ENCODE measurements at regions not wholly inside any gene's neighbourhood (a gene's known extent, or its start where the extent isn't known, plus 50 kb on each side); places are given as distances from the start of the nearest gene placed in this dataset.
"Not testable (repeated sequence)": the region's sequence is repeated elsewhere in the genome, so short reads cannot be mapped to it uniquely, and the experiment has no call there.

- Histone ChIP-seq H3K27me3 (ENCODE audit: insufficient read depth, low read length, poor library complexity, severe bottlenecking) (no peaks in the 10 kb centered on the region), H3K36me3 (ENCODE audit: insufficient read depth, low read length) (no peaks in the 10 kb centered on the region), H3K9ac (ENCODE audit: low read depth, low read length, poor library complexity, severe bottlenecking) (no peak overlapping the region), H3K79me2 (ENCODE audit: insufficient read depth, low read length) (no peaks in the 10 kb centered on the region), H3F3A (ENCODE audit: low read depth) (no peaks in the 10 kb centered on the region), H2AFZ (ENCODE audit: low read length) (no peak overlapping the region), H3K4me1 (ENCODE audit: insufficient read depth, low read length, poor library complexity, severe bottlenecking) (peaks cover 10% of the 10 kb centered on the region), H3K9me2 (replicated peaks; ENCODE audit: low read depth, low read length) (no peaks in the 10 kb centered on the region), H3K9me3 (ENCODE audit: insufficient read depth, low read depth, low read length) (peaks cover 26% of the 10 kb centered on the region), H3K4me2 (ENCODE audit: low read depth, low read length, poor library complexity, severe bottlenecking) (no peak overlapping the region), H4K20me1 (ENCODE audit: insufficient read depth, low read length, poor library complexity, severe bottlenecking) (no peaks in the 10 kb centered on the region), H3K4me3 (ENCODE audit: low read length, poor library complexity, severe bottlenecking) (no peak overlapping the region)
- no peak for TF ChIP-seq CTCF (conservative IDR thresholded peaks at IDR 0.05; ENCODE audit: low read length)
Observed at GRCh38 chr7:20488850-20489249, 126.6 kb upstream of the ABCB5 start.

DNA sequence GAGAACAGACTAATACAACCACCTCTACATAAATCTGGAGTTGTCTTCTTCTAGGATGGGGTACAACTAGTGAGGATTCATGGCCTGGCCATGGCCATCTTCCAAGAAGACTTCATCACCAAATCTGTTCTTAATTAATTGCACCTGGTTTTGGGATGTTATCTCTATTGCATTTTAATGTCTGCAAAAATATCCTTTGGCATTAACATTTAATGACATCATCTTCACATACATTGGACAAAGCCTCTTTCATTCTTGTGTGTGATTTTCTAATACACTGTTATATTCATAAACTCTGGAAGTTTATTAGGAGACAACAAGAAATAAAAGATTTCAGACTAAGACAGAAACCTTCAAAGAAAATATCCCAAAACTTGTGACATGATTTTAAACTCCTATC lies 124.2 kb upstream of the ABCB5 start:
- Histone ChIP-seq H3K36me3 (ENCODE audit: insufficient read depth, low read length) (no peaks in the 10 kb centered on the region), H3K79me2 (ENCODE audit: insufficient read depth, low read length) (no peaks in the 10 kb centered on the region), H3K9me2 (replicated peaks; ENCODE audit: low read depth, low read length) (no peaks in the 10 kb centered on the region), H3K9me3 (ENCODE audit: insufficient read depth, low read depth, low read length) (peaks cover 26% of the 10 kb centered on the region), H3K4me1 (ENCODE audit: insufficient read depth, low read length, poor library complexity, severe bottlenecking) (no peaks in the 10 kb centered on the region), H3K4me2 (ENCODE audit: low read depth, low read length, poor library complexity, severe bottlenecking) (no peak overlapping the region), H3K4me3 (ENCODE audit: low read length, poor library complexity, severe bottlenecking) (no peak overlapping the region), H3K9ac (ENCODE audit: low read depth, low read length, poor library complexity, severe bottlenecking) (no peak overlapping the region), H3F3A (ENCODE audit: low read depth) (no peaks in the 10 kb centered on the region), H2AFZ (ENCODE audit: low read length) (no peak overlapping the region), H3K27me3 (ENCODE audit: insufficient read depth, low read length, poor library complexity, severe bottlenecking) (no peaks in the 10 kb centered on the region), H4K20me1 (ENCODE audit: insufficient read depth, low read length, poor library complexity, severe bottlenecking) (no peaks in the 10 kb centered on the region)
- TF ChIP-seq CTCF (conservative IDR thresholded peaks at IDR 0.05; ENCODE audit: low read length) (no peak), EZH2phosphoT487 (IDR thresholded peaks at IDR 0.05; ENCODE audit: borderline replicate concordance) (no peak)

- H3K4me2 ChIP-seq (ENCODE audit: low read depth, low read length, poor library complexity, severe bottlenecking), result no peak overlapping the region
- no peak overlapping the region for H3K4me3 ChIP-seq (ENCODE audit: low read length, poor library complexity, severe bottlenecking)
- H3K9me3 ChIP-seq (ENCODE audit: insufficient read depth, low read depth, low read length), result peaks cover 17% of the 10 kb centered on the region
- H3K36me3 ChIP-seq (ENCODE audit: insufficient read depth, low read length), result no peaks in the 10 kb centered on the region
- no peak overlapping the region for H3K9ac ChIP-seq (ENCODE audit: low read depth, low read length, poor library complexity, severe bottlenecking)
- H3K27me3 ChIP-seq (ENCODE audit: insufficient read depth, low read length, poor library complexity, severe bottlenecking), result no peaks in the 10 kb centered on the region
- H4K20me1 ChIP-seq (ENCODE audit: insufficient read depth, low read length, poor library complexity, severe bottlenecking), result no peaks in the 10 kb centered on the region
- H2AFZ ChIP-seq (ENCODE audit: low read length), result no peak overlapping the region
- H3K9me2 ChIP-seq (replicated peaks; ENCODE audit: low read depth, low read length), result no peaks in the 10 kb centered on the region
- no peak for TF ChIP-seq CTCF (conservative IDR thresholded peaks at IDR 0.05; ENCODE audit: low read length)
- no peaks in the 10 kb centered on the region for H3K4me1 ChIP-seq (ENCODE audit: insufficient read depth, low read length, poor library complexity, severe bottlenecking)
- no peaks in the 10 kb centered on the region for H3F3A ChIP-seq (ENCODE audit: low read depth)
- no peaks in the 10 kb centered on the region for H3K79me2 ChIP-seq (ENCODE audit: insufficient read depth, low read length)
Observed at GRCh38 chr7:20494566-20494965, 120.9 kb upstream of the ABCB5 start.

GRCh38 chr7:20501473-20501872 lies 114.0 kb upstream of the ABCB5 start:
- not testable (repeated sequence) for H3K9ac ChIP-seq (ENCODE audit: low read depth, low read length, poor library complexity, severe bottlenecking)

More at GRCh38 chr7:20501473-20501872, 114.0 kb upstream of the ABCB5 start:
- not testable (repeated sequence) for H3K9me2 ChIP-seq (replicated peaks; ENCODE audit: low read depth, low read length); H3K27me3 ChIP-seq (ENCODE audit: insufficient read depth, low read length, poor library complexity, severe bottlenecking); H3K4me1 ChIP-seq (ENCODE audit: insufficient read depth, low read length, poor library complexity, severe bottlenecking); H3K79me2 ChIP-seq (ENCODE audit: insufficient read depth, low read length); H3K4me3 ChIP-seq (ENCODE audit: low read length, poor library complexity, severe bottlenecking); H4K20me1 ChIP-seq (ENCODE audit: insufficient read depth, low read length, poor library complexity, severe bottlenecking); H3K4me2 ChIP-seq (ENCODE audit: low read depth, low read length, poor library complexity, severe bottlenecking); H3F3A ChIP-seq (ENCODE audit: low read depth); H3K36me3 ChIP-seq (ENCODE audit: insufficient read depth, low read length); H2AFZ ChIP-seq (ENCODE audit: low read length)
- H3K9me3 ChIP-seq (ENCODE audit: insufficient read depth, low read depth, low read length), result peaks cover 13% of the 10 kb centered on the region; the same call in 1 of the 2 replicates

Measured in Loucy (cell line).